ENCODE measurements at regions not wholly inside any gene's neighbourhood (a gene's known extent, or its start where the extent isn't known, plus 50 kb on each side); places are given as distances from the start of the nearest gene placed in this dataset.

- no peaks in the 10 kb centered on the region for H3K4me1 ChIP-seq (ENCODE audit: low read depth)
- no peak overlapping the region for H3K4me3 ChIP-seq
- DNase-seq (ENCODE audit: low read depth in 1 of 2, low spot score in 1 of 2): no peak
- no peak for TF ChIP-seq CTCF (IDR thresholded peaks at IDR 0.05; ENCODE audit: low read depth, low read length)
- no peaks in the 10 kb centered on the region for H3K9me3 ChIP-seq (ENCODE audit: low read depth)
- no peak overlapping the region for H3K27ac ChIP-seq
- no peaks in the 10 kb centered on the region for H3K27me3 ChIP-seq
- H3K36me3 ChIP-seq: no peaks in the 10 kb centered on the region
Observed at GRCh38 chrX:5388087-5388486, 840.6 kb downstream of the NLGN4X start.

GRCh38 chrX:5380426-5380825 is 848.2 kb downstream of the NLGN4X start:
- Histone ChIP-seq H3K27me3 (no peaks in the 10 kb centered on the region), H3K4me1 (ENCODE audit: low read depth) (no peaks in the 10 kb centered on the region), H3K27ac (no peak overlapping the region), H3K36me3 (no peaks in the 10 kb centered on the region), H3K9me3 (ENCODE audit: low read depth) (no peaks in the 10 kb centered on the region), H3K4me3 (no peak overlapping the region)
- no peak for TF ChIP-seq CTCF (IDR thresholded peaks at IDR 0.05; ENCODE audit: low read depth, low read length)
- DNase-seq (ENCODE audit: low read depth in 1 of 2, low spot score in 1 of 2): no peak

- DNase-seq (ENCODE audit: low read depth in 1 of 2, low spot score in 1 of 2): peak in 1 of 2 donors; percentile 6
- no peaks in the 10 kb centered on the region for H3K27me3 ChIP-seq
- TF ChIP-seq CTCF (IDR thresholded peaks at IDR 0.05; ENCODE audit: low read depth, low read length): no peak
- no peak overlapping the region for H3K4me3 ChIP-seq
- H3K27ac ChIP-seq: no peak overlapping the region
- no peaks in the 10 kb centered on the region for H3K36me3 ChIP-seq
- H3K9me3 ChIP-seq (ENCODE audit: low read depth): no peaks in the 10 kb centered on the region
- H3K4me1 ChIP-seq (ENCODE audit: low read depth): no peaks in the 10 kb centered on the region
Observed at GRCh38 chrX:5341902-5342301, 886.8 kb downstream of the NLGN4X start.

- Histone ChIP-seq H3K9me3 (ENCODE audit: low read depth) (no peaks in the 10 kb centered on the region), H3K36me3 (no peaks in the 10 kb centered on the region), H3K27ac (no peak overlapping the region), H3K4me3 (no peak overlapping the region), H3K4me1 (ENCODE audit: low read depth) (no peaks in the 10 kb centered on the region), H3K27me3 (no peaks in the 10 kb centered on the region)
- TF ChIP-seq CTCF (IDR thresholded peaks at IDR 0.05; ENCODE audit: low read depth, low read length): no peak
- no peak for DNase-seq (ENCODE audit: low read depth in 1 of 2, low spot score in 1 of 2)
Observed at GRCh38 chrX:5337160-5337559, 891.5 kb downstream of the NLGN4X start.

- Histone ChIP-seq H3K27ac (no peak overlapping the region), H3K4me1 (ENCODE audit: low read depth) (no peaks in the 10 kb centered on the region), H3K27me3 (no peaks in the 10 kb centered on the region), H3K36me3 (no peaks in the 10 kb centered on the region), H3K9me3 (ENCODE audit: low read depth) (no peaks in the 10 kb centered on the region), H3K4me3 (no peak overlapping the region)
- TF ChIP-seq CTCF (IDR thresholded peaks at IDR 0.05; ENCODE audit: low read depth, low read length): no peak
- DNase-seq (ENCODE audit: low read depth in 1 of 2, low spot score in 1 of 2): no peak
Observed at GRCh38 chrX:5324546-5324945, 904.1 kb downstream of the NLGN4X start.

- Histone ChIP-seq H3K36me3 (no peaks in the 10 kb centered on the region), H3K9me3 (ENCODE audit: low read depth) (no peaks in the 10 kb centered on the region), H3K4me1 (ENCODE audit: low read depth) (no peaks in the 10 kb centered on the region), H3K27me3 (no peaks in the 10 kb centered on the region), H3K4me3 (no peak overlapping the region), H3K27ac (no peak overlapping the region)
- TF ChIP-seq CTCF (IDR thresholded peaks at IDR 0.05; ENCODE audit: low read depth, low read length): no peak
- DNase-seq (ENCODE audit: low read depth in 1 of 2, low spot score in 1 of 2): no peak
Observed at GRCh38 chrX:5314148-5314547, 914.5 kb downstream of the NLGN4X start.

Measured in cardiac muscle cell (in vitro differentiated cells and primary cell).